ENCODE measurements at regions not wholly inside any gene's neighbourhood (a gene's known extent, or its start where the extent isn't known, plus 50 kb on each side); places are given as distances from the start of the nearest gene placed in this dataset.

- TF ChIP-seq, protein P1, sequence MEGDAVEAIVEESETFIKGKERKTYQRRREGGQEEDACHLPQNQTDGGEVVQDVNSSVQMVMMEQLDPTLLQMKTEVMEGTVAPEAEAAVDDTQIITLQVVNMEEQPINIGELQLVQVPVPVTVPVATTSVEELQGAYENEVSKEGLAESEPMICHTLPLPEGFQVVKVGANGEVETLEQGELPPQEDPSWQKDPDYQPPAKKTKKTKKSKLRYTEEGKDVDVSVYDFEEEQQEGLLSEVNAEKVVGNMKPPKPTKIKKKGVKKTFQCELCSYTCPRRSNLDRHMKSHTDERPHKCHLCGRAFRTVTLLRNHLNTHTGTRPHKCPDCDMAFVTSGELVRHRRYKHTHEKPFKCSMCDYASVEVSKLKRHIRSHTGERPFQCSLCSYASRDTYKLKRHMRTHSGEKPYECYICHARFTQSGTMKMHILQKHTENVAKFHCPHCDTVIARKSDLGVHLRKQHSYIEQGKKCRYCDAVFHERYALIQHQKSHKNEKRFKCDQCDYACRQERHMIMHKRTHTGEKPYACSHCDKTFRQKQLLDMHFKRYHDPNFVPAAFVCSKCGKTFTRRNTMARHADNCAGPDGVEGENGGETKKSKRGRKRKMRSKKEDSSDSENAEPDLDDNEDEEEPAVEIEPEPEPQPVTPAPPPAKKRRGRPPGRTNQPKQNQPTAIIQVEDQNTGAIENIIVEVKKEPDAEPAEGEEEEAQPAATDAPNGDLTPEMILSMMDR (IDR thresholded peaks at IDR 0.05) = no peak
- TF ChIP-seq POLR2A (IDR thresholded peaks at IDR 0.05) = no peak
Observed at GRCh38 chr2:11045294-11045693, 110.0 kb upstream of the SLC66A3 start.

Data from adrenal gland (tissue), 5 donors.